Spleen (tissue), 11 donors: ENCODE measurements at regions not wholly inside any gene's neighbourhood (a gene's known extent, or its start where the extent isn't known, plus 50 kb on each side); places are given as distances from the start of the nearest gene placed in this dataset.
A peak's percentile ranks its signal among the peaks of the same experiment; 100 is the strongest.

Experiments
- DNase-seq: peaks from one replicate; pipeline ENCODE4 v3.0.0-alpha.2; 2020
- H3K27ac ChIP-seq, 8 donors: fragments of 200-600 bp; sonication (generic) in 7 of 8; 1 replicate in 4 of 8; 2 replicates in 4 of 8; pipeline versions ENCODE4 v1.5.0 to v1.8.0; 2016 to 2021; ENCODE audit warnings: inconsistent platforms in 4 of 8, mild to moderate bottlenecking in 4 of 8, moderate library complexity in 1 of 8
- H3K27me3 ChIP-seq, 7 donors: fragments of 200-600 bp; sonication (generic) in 6 of 7; replicated peaks in 1 of 7; 1 replicate in 4 of 7; 2 replicates in 3 of 7; pipeline versions ENCODE4 v1.5.0 to v1.8.0; 2016 to 2021; ENCODE audit warnings: inconsistent platforms in 3 of 7, mild to moderate bottlenecking in 1 of 7
- H3K36me3 ChIP-seq, 6 donors: fragments of 200-600 bp; sonication (generic) in 5 of 6; 1 replicate in 4 of 6; 2 replicates in 2 of 6; pipeline versions ENCODE4 v1.5.0 to v1.8.0; 2016 to 2021; ENCODE audit warnings: inconsistent platforms in 2 of 6
- H3K4me1 ChIP-seq, 6 donors: fragments of 200-600 bp; sonication (generic) in 5 of 6; 1 replicate in 3 of 6; 2 replicates in 3 of 6; pipeline versions ENCODE4 v1.5.0 to v1.8.0; 2016 to 2021; ENCODE audit warnings: inconsistent platforms in 3 of 6
- H3K4me3 ChIP-seq, 8 donors: fragments of 200-600 bp; sonication (generic) in 7 of 8; 1 replicate in 4 of 8; 2 replicates in 4 of 8; pipeline versions ENCODE4 v1.5.0 to v1.8.0; 2016 to 2021; ENCODE audit warnings: inconsistent platforms in 4 of 8, mild to moderate bottlenecking in 4 of 8, moderate library complexity in 2 of 8
- H3K9me3 ChIP-seq, 8 donors: fragments of 200-600 bp; sonication (generic) in 7 of 8; 1 replicate in 4 of 8; 2 replicates in 4 of 8; pipeline versions ENCODE4 v1.5.0 to v1.8.0; 2016 to 2021; ENCODE audit warnings: inconsistent platforms in 4 of 8
- POLR2A ChIP-seq, 3 donors: fragments of 450-650 bp; IDR thresholded peaks; one replicate each; pipeline ENCODE4 v1.5.1; 2017; ENCODE audit warnings: antibody characterized with exemption in 3 of 3, mild to moderate bottlenecking in 1 of 3
- POLR2AphosphoS5 ChIP-seq, 3 donors: sonication (generic); formaldehyde crosslinking; IDR thresholded peaks; one replicate each; pipeline ENCODE4 v1.5.1; 2017; ENCODE audit warnings: antibody characterized with exemption in 3 of 3
- WGBS, 5 donors: extraction: QIAGEN DNeasy Blood & Tissue Kit in 3 of 5; methylation state at CpG; one replicate each; pipeline versions ENCODE4 v1.1.5 to v1.1.7; 2013 to 2018; 5-methylcytosine and 5-hydroxymethylcytosine counted together
- intact Hi-C: fragments of 100-400 bp; cut with DNase I; formaldehyde crosslinking; loops from one replicate; pipeline ENCODE4 v1.15.0; 2023; ENCODE audit warnings: low total_unique reads
- TF ChIP-seq, protein P1 (sequence below), 11 experiments: fragments of 200-600 bp in 7 of 11; fragments of 450-650 bp in 4 of 11; sonication (generic) in 4 of 11; IDR thresholded peaks in 8 of 11; conservative IDR thresholded peaks in 3 of 11; 1 replicate in 7 of 11; 2 replicates in 4 of 11; pipeline versions ENCODE4 v1.4.0 to v1.8.0; 2016 to 2021; ENCODE audit warnings: antibody characterized with exemption in 11 of 11, inconsistent platforms in 4 of 11, mild to moderate bottlenecking in 1 of 11
- donor health status: healthy with polysubstance abuse.
- donor health status: DM: no; HTN: no; CAD: no; lungs with moderate emphysema.
- donor health status: DM: no; HTN: no; CAD: no.
- donor health status: Bipolar disorder and iron deficiency.
- donor health status: healthy.
- donor health status: DM: no; HTN: no; CAD: no.
- donor health status: DM: yes; HTN: yes; CAD: no.

DNA sequence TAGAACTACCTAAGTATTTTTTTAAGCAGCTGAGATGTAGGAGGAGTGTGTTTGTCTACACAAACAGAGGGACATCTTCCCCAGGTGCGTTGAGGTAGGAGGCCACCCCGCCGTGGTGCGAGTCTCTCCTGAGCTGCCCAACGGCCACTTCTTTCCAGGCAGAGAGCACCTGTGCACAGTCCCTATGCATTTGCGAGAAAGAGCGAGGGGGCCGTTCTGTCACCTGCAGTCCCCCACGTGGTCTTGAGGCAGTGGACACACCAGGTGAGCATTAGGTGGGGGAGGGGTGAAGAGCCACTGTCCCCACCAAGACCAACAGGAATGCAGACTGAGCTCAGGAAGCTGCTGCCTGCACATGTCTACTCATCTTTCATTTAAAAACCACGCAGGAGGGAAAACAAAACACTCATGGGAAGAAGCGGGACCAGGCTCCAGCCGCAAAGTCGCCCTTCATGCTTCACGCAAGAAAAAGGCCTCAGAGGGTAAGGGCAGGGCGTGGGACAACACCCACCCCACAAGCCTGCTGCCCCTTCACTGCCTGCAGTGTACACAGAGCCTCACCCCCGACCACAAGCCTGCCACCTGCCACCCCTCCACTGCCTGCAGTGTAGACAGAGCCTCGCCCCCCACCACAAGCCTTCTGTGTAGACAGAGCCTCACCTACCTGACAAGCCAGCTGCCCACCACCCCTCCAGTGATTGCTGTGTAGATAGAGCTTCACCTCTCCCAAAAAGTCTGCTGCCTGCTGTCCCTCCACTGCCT, 142.0 kb downstream of the DLL1 start:
- Histone ChIP-seq H3K4me3 (peak overlapping the region in 1 of 8 donors; percentile 57), H3K4me1 (peaks cover 14 to 59% (median 37%) of the 10 kb centered on the region in 6 donors), H3K36me3 (no peaks in the 10 kb centered on the region), H3K9me3 (peaks cover 0 to 15% (median 5%) of the 10 kb centered on the region in 8 donors), H3K27ac (peak overlapping the region in 5 of 8 donors; percentile 56 to 79 (median 74)), H3K27me3 (peaks cover 0 to 59% (median 9%) of the 10 kb centered on the region in 7 donors)
- no peak for TF ChIP-seq POLR2A (IDR thresholded peaks at IDR 0.05)
- TF ChIP-seq POLR2AphosphoS5 (IDR thresholded peaks at IDR 0.05) = no peak
- TF ChIP-seq, protein P1, sequence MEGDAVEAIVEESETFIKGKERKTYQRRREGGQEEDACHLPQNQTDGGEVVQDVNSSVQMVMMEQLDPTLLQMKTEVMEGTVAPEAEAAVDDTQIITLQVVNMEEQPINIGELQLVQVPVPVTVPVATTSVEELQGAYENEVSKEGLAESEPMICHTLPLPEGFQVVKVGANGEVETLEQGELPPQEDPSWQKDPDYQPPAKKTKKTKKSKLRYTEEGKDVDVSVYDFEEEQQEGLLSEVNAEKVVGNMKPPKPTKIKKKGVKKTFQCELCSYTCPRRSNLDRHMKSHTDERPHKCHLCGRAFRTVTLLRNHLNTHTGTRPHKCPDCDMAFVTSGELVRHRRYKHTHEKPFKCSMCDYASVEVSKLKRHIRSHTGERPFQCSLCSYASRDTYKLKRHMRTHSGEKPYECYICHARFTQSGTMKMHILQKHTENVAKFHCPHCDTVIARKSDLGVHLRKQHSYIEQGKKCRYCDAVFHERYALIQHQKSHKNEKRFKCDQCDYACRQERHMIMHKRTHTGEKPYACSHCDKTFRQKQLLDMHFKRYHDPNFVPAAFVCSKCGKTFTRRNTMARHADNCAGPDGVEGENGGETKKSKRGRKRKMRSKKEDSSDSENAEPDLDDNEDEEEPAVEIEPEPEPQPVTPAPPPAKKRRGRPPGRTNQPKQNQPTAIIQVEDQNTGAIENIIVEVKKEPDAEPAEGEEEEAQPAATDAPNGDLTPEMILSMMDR (IDR thresholded peaks at IDR 0.05 in 8 of 11, conservative IDR thresholded peaks at IDR 0.05 in 3 of 11) = no peak
- WGBS, 5 donors = 69 to 80% (median 73%) methylated on average over 15 to 17 of the region's 17 CpGs
- peak; percentile 75 for DNase-seq
- intact Hi-C loops = no loop called here

DNA sequence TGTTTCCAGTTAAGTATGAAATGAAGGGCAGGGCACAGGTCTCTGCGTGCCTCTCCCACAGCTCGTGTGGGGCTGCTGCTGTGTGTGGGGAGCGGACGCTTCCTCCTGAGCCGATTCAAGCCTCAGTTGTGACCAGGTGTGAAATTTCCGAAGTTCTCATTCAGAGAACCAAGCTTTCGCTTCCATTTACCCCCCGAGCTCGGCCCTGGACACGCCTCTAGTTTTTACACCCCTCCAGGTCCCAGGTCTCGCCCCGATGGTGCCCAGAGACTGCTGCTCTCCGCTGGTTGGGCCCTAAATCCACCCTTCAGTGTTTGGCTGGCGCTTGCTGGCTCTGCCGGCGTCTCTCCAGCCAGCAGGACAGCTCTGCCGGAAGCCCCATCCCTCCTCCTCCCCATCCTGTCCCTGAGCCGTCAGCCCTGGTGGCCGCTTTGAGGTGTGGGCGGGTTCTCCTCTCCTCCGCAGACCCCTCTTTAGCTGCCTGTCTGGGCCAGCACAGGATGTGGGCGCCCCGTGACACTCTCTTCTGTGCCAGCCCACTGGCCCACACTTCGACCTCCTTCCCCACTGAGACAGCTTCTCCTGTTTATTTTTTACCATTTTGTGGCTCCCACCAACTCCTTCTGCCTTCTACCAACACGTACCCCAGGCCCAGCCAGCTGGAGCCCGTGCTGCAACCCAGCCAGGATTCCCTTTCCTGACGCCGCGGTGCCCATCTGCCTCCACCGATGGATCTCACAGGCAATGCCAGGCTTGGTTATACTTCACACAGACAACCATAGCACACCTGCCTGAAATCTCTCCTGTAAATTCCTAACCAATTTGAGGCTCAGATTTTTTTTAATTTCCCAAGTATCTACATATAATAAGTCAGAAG, 142.8 kb downstream of the DLL1 start:
- Histone ChIP-seq H3K4me1 (peaks cover 14 to 53% (median 34%) of the 10 kb centered on the region in 6 donors), H3K36me3 (no peaks in the 10 kb centered on the region), H3K9me3 (peaks cover 0 to 23% (median 10%) of the 10 kb centered on the region in 8 donors), H3K4me3 (peak overlapping the region in 5 of 8 donors; percentile 3 to 57 (median 8)), H3K27ac (peak overlapping the region; percentile 35 to 79 (median 70)), H3K27me3 (peaks cover 0 to 50% (median 4%) of the 10 kb centered on the region in 7 donors)
- TF ChIP-seq, protein P1 (IDR thresholded peaks at IDR 0.05 in 8 of 11, conservative IDR thresholded peaks at IDR 0.05 in 3 of 11) = peak in 2 of 11 experiments; percentile 13 to 45
- TF ChIP-seq POLR2AphosphoS5 (IDR thresholded peaks at IDR 0.05) = peak; percentile 45 to 82 (median 70)
- TF ChIP-seq POLR2A (IDR thresholded peaks at IDR 0.05) = no peak
- intact Hi-C loops = no loop called here
- 15 to 17% (median 17%) methylated on average over 29 to 30 of the region's 30 CpGs for WGBS, 5 donors
- peak; percentile 88 for DNase-seq

DNA sequence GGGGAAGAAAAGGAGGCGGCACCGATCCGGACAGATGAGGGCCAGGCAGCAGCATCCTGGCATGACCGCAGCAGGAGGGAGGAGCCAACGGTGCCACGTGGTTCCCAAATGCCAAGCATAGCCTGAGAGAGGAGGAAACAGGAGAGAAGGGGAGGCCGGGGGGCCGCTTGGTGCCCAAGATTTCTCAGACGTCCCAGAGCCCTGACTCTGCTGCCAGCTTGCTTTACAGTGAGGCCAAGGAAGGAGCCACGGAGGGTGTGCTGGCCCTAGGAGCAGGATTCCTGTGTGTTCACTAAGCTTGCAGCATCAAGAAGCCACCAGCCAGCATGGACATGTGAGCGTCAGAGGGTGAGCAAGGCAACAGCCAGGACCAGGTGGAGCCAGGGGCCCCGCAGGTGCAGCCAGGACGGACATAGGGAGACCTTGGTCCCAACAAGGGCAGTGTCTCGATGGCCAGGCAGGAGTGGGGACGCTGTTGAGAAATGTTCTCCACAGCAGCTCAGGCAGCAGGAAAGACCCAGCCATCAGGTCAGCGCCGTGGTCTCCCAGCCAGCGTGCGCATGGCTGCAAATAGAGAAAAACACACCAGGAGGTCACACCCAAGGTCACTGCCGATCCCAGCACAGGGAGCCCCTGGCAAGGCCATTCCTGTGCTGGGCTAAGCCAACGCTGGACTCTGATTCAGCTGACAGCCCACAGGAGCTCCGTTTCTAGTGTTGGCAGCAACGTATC, 143.7 kb downstream of the DLL1 start:
- H3K36me3 ChIP-seq = no peaks in the 10 kb centered on the region
- TF ChIP-seq, protein P1 (IDR thresholded peaks at IDR 0.05 in 8 of 11, conservative IDR thresholded peaks at IDR 0.05 in 3 of 11) = no peak
- TF ChIP-seq POLR2AphosphoS5 (IDR thresholded peaks at IDR 0.05) (peak in 2 of 3 donors; percentile 52 to 60), POLR2A (IDR thresholded peaks at IDR 0.05) (no peak)
- WGBS, 5 donors = 62 to 73% (median 68%) methylated on average over 19 to 23 of the region's 23 CpGs
- H3K4me1 ChIP-seq = peaks cover 11 to 44% (median 27%) of the 10 kb centered on the region in 6 donors
- intact Hi-C loops = no loop called here
- H3K9me3 ChIP-seq = peaks cover 0 to 23% (median 10%) of the 10 kb centered on the region in 8 donors
- H3K4me3 ChIP-seq = peak overlapping the region in 3 of 8 donors; percentile 8 to 57 (median 16)
- DNase-seq = peak; percentile 82
- peak overlapping the region; percentile 35 to 79 (median 70) for H3K27ac ChIP-seq
- peaks cover 0 to 42% (median 0%) of the 10 kb centered on the region in 7 donors for H3K27me3 ChIP-seq
